Activated CD8-positive, alpha-beta T cell treated with anti-CD3 and anti-CD28 coated beads for 36 hours (primary cell): ENCODE measurements at regions not wholly inside any gene's neighbourhood (a gene's known extent, or its start where the extent isn't known, plus 50 kb on each side); places are given as distances from the start of the nearest gene placed in this dataset.

Source experiments
- ATAC-seq: fragments of 200-7000 bp; cut with Tn5 transposase; one replicate; pipeline ENCODE4 v1.10.0; 2021; ENCODE audit warnings: mild to moderate bottlenecking, moderate library complexity
- CTCF ChIA-PET: fragments of 350-600 bp; sonication (Branson Sonifier 250); formaldehyde crosslinking; loops from one replicate; lab custom pipeline; 2021; ENCODE audit warnings: antibody characterized with exemption; lab: Charles Lee
- POLR2A ChIA-PET: fragments of 350-600 bp; sonication (Branson Sonifier 250); formaldehyde crosslinking; loops from one replicate; lab custom pipeline; 2021; ENCODE audit warnings: antibody characterized with exemption; lab: Charles Lee
- DNase-seq: peaks from one replicate; pipeline ENCODE4 v3.0.0-alpha.2; 2020
- H3K27ac Mint-ChIP-seq: one replicate; pipeline ENCODE4 v1.8.0; 2021; ENCODE audit warnings: mild to moderate bottlenecking, mixed read lengths
- H3K27me3 Mint-ChIP-seq: one replicate; pipeline ENCODE4 v1.8.0; 2021; ENCODE audit warnings: mixed read lengths
- H3K36me3 Mint-ChIP-seq: one replicate; pipeline ENCODE4 v1.8.0; 2021; ENCODE audit warnings: low read depth, mixed read lengths
- H3K4me1 Mint-ChIP-seq: one replicate; pipeline ENCODE4 v1.8.0; 2021; ENCODE audit warnings: low read depth, mixed read lengths
- H3K4me3 Mint-ChIP-seq: one replicate; pipeline ENCODE4 v1.8.0; 2021; ENCODE audit warnings: mild to moderate bottlenecking, moderate library complexity, mixed read lengths
- H3K9me3 Mint-ChIP-seq: one replicate; pipeline ENCODE4 v1.8.0; 2021; ENCODE audit warnings: mixed read lengths
- CTCF ChIP-seq: fragments of 200-600 bp; IDR thresholded peaks from one replicate; pipeline ENCODE4 v1.8.0; 2022; ENCODE audit warnings: antibody characterized with exemption, mild to moderate bottlenecking
- intact Hi-C: fragments of 100-400 bp; cut with micrococcal nuclease; formaldehyde crosslinking; loops from one replicate; pipeline ENCODE4 v1.10.0; 2022

GRCh38 chr21:32162727-32163320 is 116.0 kb downstream of the MIS18A start:
- Mint-ChIP-seq H3K4me1 (no peaks in the 10 kb centered on the region), H3K27me3 (peaks cover 38% of the 10 kb centered on the region), H3K27ac (no peak overlapping the region), H3K36me3 (no peaks in the 10 kb centered on the region), H3K4me3 (no peak overlapping the region), H3K9me3 (no peaks in the 10 kb centered on the region)
- ChIA-PET CTCF (no interaction called here), POLR2A (no interaction called here)
- TF ChIP-seq CTCF: no peak
- DNase-seq (no peak), ATAC-seq (no peak)
- intact Hi-C loops: no loop called here

DNA sequence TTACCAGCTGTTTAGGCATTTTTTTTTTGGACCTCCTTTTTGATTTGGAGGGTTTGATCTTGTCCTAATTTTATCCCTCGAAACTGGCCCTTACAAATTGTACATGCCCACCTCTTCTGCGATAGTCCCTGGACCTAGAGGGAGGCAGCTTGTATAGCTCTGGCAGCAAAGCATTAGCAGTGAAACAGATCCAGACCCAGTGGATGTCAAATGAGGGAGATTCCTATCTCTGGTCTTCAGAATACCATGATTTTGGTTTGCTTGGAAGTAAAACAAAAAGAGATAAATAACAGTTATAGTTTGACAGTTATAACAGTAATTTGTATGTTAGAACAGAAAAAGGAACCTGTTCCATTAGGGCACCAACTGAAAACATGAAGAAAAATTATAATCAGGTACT is 123.6 kb downstream of the MIS18A start:
- ATAC-seq: no peak

DNA sequence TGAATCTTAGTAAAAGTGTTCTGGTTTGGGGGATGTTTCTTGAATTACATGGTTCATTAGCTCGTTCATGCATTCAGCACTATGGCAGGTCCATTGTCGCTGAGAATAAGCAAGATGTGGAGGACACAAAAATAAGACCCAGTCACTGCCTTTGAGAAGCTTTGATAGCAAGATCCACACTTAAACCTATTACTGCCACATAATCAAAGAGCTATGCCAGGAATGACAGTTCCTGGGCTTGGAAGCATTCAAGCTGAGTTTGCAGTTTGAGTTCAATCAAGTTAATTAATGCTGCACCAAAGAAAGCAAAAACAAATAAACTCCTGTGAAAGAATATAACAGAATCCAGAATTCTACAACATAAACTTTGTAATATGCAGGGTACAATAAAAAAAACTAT is 131.8 kb downstream of the MIS18A start:
- no peak overlapping the region for H3K27ac Mint-ChIP-seq
- intact Hi-C loops: no loop called here
- ChIA-PET CTCF (interaction anchor here (0.8 kb wide), 1 partner anchor 366 kb away, joined by 3 read pairs; no protein-coding TSS in a partner anchor), POLR2A (no interaction called here)
- H3K4me1 Mint-ChIP-seq: no peaks in the 10 kb centered on the region
- peaks cover 3% of the 10 kb centered on the region for H3K27me3 Mint-ChIP-seq
- no peak for ATAC-seq
- no peak for TF ChIP-seq CTCF
- no peaks in the 10 kb centered on the region for H3K9me3 Mint-ChIP-seq
- no peak overlapping the region for H3K4me3 Mint-ChIP-seq
- H3K36me3 Mint-ChIP-seq: no peaks in the 10 kb centered on the region
- DNase-seq: no peak

More for the DNA sequence above, 123.6 kb downstream of the MIS18A start:
- no peak overlapping the region for H3K27ac Mint-ChIP-seq
- H3K9me3 Mint-ChIP-seq: no peaks in the 10 kb centered on the region
- no peak for TF ChIP-seq CTCF
- ChIA-PET CTCF (interaction anchor here (1.3 kb wide), 1 partner anchor 290 kb away, joined by 3 read pairs; no protein-coding TSS in a partner anchor), POLR2A (no interaction called here)
- H3K27me3 Mint-ChIP-seq: peaks cover 7% of the 10 kb centered on the region
- H3K4me3 Mint-ChIP-seq: no peak overlapping the region
- H3K36me3 Mint-ChIP-seq: no peaks in the 10 kb centered on the region
- intact Hi-C loops: no loop called here
- no peaks in the 10 kb centered on the region for H3K4me1 Mint-ChIP-seq
- DNase-seq: no peak

DNA sequence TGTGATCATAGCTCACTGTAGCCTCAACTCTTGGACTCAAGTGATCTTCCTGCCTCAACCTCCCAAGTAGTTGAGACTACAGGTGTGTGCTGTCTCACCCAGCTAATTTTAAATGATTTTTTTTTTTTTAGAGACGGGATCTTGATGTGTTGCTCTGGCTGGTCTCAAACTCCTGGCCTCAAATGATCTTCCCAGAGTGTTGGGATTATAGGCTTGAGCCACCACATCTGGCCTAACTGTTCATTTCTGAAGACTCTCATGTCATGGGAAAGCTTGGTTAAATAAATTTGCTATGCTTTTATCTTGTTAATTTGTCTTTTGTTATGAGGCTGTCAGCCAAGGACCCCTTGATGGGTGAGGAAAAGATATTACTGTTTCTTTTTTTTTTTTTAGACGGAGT is 134.0 kb downstream of the MIS18A start:
- TF ChIP-seq CTCF: no peak
- H3K27ac Mint-ChIP-seq: no peak overlapping the region
- POLR2A ChIA-PET: no interaction called here

GRCh38 chr21:32143241-32143939 is 135.5 kb downstream of the MIS18A start:
- intact Hi-C loops: no loop called here
- Mint-ChIP-seq H3K4me1 (no peaks in the 10 kb centered on the region), H3K4me3 (no peak overlapping the region), H3K27ac (no peak overlapping the region), H3K9me3 (no peaks in the 10 kb centered on the region), H3K27me3 (peaks cover 6% of the 10 kb centered on the region), H3K36me3 (no peaks in the 10 kb centered on the region)
- DNase-seq: no peak
- TF ChIP-seq CTCF: no peak
- ChIA-PET CTCF (no interaction called here), POLR2A (no interaction called here)
- ATAC-seq: no peak

More for the DNA sequence above, 134.0 kb downstream of the MIS18A start:
- Mint-ChIP-seq H3K4me1 (no peaks in the 10 kb centered on the region), H3K36me3 (no peaks in the 10 kb centered on the region), H3K27me3 (peaks cover 6% of the 10 kb centered on the region), H3K4me3 (no peak overlapping the region), H3K9me3 (no peaks in the 10 kb centered on the region)
- no peak for DNase-seq
- CTCF ChIA-PET: interaction anchor here (0.6 kb wide), 1 partner anchor 223 kb away, joined by 3 read pairs; no protein-coding TSS in a partner anchor
- no peak for ATAC-seq
- intact Hi-C loops: no loop called here
